ENCODE measurements at regions not wholly inside any gene's neighbourhood (a gene's known extent, or its start where the extent isn't known, plus 50 kb on each side); places are given as distances from the start of the nearest gene placed in this dataset.

GRCh38 chr15:31264559-31265089, 62.0 kb upstream of the KLF13 start:
- DNase-seq, result no peak

GRCh38 chr15:31265090-31265870, 61.4 kb upstream of the KLF13 start:
- no peak for DNase-seq

- no peak for DNase-seq
These were observed 60.5 kb upstream of the KLF13 start for GRCh38 chr15:31265871-31266711.

- DNase-seq, result no peak
These were observed 59.9 kb upstream of the KLF13 start for GRCh38 chr15:31266712-31267111.

- no peak for DNase-seq
These were observed 59.2 kb upstream of the KLF13 start for GRCh38 chr15:31267161-31268107.

- DNase-seq, result no peak
These were observed 58.5 kb upstream of the KLF13 start for GRCh38 chr15:31268108-31268501.

GRCh38 chr15:31268911-31269784, 57.5 kb upstream of the KLF13 start:
- DNase-seq, result no peak

- DNase-seq, result no peak
These were observed 56.6 kb upstream of the KLF13 start for GRCh38 chr15:31269816-31270575.

- no peak for DNase-seq
These were observed 55.9 kb upstream of the KLF13 start for GRCh38 chr15:31270767-31271166.

GRCh38 chr15:31271224-31271635, 55.4 kb upstream of the KLF13 start:
- DNase-seq, result no peak

- DNase-seq, result no peak
These were observed 54.7 kb upstream of the KLF13 start for GRCh38 chr15:31271711-31272557.

- peak; percentile 2 for DNase-seq
These were observed 53.9 kb upstream of the KLF13 start for GRCh38 chr15:31272558-31273257.

GRCh38 chr15:31273258-31273941, 53.2 kb upstream of the KLF13 start:
- DNase-seq, result no peak

- no peak for DNase-seq
These were observed 51.9 kb upstream of the KLF13 start for GRCh38 chr15:31274496-31275330.

GRCh38 chr15:31275331-31276262, 51.0 kb upstream of the KLF13 start:
- DNase-seq, result no peak

GRCh38 chr15:31276596-31277298, 49.9 kb upstream of the KLF13 start:
- peak; percentile 39 for DNase-seq

Data from DMS153 (cell line).